H4 (cell line): ENCODE measurements at regions not wholly inside any gene's neighbourhood (a gene's known extent, or its start where the extent isn't known, plus 50 kb on each side); places are given as distances from the start of the nearest gene placed in this dataset.
A peak's percentile ranks its signal among the peaks of the same experiment; 100 is the strongest.

Experiments used
- DNase-seq: peaks from one replicate; pipeline ENCODE4 v3.0.0-alpha.2; 2015; ENCODE audit warnings: low spot score

DNA sequence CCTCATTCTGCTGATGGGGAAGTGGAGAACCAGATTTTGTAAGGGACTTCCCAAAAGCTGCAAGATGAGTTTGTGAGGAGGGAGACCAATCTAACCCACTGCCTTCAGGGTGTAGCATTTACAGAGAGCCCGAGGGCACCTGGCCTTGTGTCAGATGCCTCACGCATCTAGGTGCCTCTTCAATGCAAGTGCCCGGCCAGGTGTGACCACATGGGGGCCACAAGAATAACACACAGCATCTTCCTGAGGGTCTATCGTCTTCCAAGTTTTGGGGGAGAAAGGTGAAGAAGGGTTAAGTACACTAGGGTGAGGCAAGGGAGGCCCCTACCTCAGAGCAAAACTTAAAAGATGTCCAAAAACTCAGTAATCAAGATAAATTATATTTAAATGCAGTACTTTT lies 401.7 kb upstream of the CDH5 start:
- DNase-seq, result no peak

DNA sequence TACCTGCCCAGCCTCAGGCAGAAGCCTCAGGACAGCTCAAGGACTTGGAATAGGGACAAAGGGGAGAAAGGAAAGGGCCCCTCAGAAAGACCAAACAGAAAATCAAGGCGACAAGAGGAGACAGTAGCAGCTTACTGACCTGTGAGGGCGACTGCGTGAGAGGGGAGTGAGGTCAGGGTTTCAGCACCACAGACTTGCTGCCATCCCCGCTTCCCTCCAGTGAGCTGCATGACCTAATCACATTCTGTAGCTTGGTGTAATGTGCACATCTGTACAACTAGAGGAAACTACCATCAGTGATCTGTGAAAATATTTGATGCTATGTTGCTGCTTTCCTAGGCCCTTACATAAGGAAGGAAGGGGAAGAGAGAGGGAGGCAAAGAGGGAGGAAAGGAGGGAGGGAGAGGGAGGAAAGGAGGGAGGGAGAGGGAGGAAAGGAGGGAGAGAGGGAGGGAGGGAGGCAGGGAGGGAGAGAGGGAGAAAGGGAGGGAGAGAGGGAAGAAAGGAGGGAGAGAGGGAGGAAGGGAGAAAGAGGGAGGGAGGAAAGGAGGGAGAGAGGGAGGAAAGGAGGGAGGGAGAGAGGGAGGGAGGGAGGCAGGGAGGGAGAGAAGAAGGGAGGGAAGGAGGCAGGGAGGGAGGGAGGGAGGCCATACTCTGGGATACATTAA lies 404.9 kb upstream of the CDH5 start:
- no peak for DNase-seq

DNA sequence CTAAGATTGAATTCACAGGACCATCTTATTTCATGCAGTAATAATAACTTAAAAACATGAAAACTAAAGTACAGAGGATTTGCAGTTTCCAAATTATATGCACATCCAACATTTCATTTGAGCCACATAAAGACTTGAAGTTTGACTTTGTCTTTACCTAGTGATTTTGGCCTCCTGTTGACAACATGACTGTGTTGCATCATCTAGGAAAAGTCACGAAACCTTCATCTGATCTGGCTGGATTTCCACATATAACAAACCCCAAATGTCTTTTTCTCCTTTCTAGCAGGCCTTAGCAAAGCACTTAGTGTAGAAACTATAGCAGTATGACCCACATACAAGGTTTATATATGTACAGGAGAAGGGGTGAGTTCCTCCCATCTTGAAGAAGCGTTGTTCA lies 406.5 kb upstream of the CDH5 start:
- DNase-seq, result no peak

DNA sequence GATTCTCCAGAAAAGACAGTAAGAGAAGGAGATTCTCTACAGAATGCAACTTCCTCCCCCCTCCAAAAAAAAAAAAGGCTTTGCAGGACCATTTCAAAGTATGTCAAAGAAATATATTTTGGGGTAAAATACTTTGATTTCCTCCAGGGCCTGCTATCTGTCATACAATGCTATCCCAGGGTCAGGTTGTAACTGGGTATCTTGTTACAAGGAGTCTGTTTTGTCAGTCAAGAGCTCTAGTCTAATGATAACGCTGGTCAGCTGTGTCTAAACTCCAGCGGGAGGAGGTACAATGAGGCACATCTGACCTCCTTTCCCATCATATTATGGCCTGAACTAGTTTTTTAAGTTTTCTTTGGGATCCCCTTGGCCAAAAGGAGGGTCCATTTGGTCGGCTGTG lies 408.4 kb upstream of the CDH5 start:
- no peak for DNase-seq

DNA sequence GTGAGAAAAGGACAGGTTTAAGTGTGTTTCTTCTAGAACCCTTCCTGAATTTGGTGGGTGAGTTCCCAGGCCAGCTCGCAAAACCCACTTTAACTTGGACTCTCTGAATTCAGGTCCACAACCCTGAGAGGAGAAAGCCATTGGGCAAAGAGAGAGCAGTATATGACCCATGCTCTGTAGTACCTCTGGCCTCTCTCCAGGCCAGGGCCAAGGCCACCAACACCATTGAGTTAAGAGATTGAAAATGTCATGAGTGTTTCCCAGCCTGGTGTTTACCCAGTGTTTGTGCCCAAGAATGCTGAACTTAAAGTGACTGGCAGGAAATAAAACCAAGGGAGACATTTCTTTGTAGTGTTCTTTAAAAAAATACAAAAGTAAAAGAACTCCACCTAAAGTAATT lies 410.4 kb upstream of the CDH5 start:
- DNase-seq, result no peak

DNA sequence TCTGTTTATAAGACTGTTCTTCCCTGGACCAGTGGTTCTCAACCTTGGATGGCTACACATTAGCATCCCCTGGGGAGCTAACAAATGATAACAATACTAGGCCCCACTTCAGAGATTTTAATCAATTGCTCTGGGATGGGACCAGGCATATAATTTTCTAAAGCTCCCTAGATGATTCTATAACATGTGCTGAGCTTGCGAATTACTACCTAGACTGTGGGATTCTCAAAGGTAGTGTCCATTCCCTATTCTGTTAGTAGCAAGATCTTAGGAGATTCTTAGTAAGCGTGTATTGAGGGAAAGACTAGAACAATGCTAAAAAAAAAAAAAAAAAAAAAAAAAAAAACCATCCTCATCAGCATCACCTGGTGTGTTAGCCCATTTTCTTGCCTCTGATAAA lies 412.0 kb upstream of the CDH5 start:
- no peak for DNase-seq

DNA sequence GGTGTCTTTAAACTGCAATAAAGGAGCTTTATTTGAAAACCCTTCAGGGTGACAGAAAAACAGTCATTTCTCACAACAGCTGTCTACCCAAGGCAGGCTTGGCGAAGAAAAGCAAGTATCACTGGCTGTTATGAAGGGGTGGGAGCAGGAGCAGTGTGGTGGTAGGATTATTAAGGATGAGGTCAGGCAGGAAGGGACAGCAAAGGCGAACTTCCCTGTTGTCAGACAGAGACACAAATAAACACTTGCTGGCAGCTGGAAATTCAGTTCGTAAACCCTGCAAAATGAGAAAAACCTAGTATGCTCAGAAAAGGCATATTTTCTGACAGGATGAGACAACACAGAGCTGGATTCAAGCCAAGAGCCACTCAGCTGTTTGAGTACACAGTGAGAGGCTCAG lies 416.3 kb upstream of the CDH5 start:
- DNase-seq, result no peak

DNA sequence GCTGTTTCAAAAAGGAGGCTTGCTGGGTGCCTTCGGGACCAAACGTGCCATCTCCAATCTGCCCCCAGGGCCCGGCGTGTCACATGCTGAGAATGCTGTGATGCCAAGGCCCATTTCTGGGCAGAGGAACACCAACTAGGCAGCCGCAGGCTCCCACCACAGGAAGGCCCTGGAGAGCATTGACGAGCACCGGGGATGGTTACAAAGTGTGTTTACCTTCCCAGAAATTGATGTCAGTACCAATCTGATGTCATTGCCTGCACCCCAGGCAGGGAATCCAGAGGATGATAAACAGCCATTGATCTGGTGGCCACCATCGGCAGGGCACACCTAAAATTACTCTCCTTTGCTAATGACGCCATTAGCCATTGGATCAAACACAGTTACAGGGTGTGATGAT lies 418.1 kb upstream of the CDH5 start:
- DNase-seq, result no peak

DNA sequence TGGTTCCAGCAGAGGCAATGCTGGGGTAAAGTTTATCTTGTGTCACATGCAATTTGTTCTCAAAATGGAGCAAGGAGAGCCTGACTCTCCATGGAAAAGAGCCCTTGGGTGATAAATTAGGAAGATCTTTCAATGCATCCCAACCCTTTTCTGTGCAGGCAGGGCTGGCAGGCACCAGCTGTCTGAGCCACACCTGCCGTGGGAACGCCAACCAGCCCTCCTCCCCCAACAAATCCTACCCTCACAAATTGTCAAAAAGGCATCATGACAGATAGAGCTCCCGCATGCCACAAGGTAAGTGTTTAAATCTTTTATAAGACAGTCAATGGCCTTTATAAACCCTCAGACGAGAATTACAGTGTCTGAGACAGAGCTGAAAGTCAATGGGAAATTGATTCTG lies 418.5 kb upstream of the CDH5 start:
- no peak for DNase-seq

DNA sequence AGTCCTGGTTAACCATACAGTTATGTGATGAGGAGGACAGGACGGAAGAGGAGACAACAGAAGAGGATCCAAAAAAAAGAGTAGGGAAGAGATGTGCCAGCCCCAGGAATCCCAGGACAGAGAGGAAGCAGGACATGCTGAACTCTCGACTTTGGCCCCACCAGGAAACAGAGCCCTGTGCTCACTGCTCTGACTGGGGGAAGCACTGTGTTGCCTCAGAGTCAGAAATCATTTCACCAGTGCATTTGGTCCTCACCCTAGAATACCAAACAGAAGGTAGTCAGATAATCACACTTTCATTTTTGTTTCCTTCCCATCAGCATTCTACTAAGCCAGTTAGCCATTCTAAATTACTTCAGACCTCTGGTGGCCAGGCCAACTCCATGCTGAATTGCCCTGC lies 421.0 kb upstream of the CDH5 start:
- DNase-seq, result no peak

DNA sequence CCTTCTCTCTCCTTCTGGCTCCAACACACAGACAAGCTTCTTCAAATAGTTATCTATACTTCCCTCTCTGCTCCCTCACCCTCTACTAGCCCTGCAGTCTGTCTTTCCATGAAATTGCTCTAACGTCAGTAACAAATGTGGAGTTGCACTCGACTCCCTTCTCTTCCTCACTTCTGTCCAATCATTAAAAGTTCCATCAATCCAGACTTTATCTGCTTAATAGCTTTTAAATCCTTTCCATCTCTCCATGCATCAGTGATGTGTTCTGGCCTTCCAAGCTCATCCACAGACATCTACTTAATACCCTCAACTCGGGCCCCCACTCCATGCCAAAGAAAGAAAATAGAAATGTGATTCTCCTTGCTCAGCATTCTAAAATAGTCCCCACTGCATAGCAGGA lies 422.1 kb upstream of the CDH5 start:
- no peak for DNase-seq

DNA sequence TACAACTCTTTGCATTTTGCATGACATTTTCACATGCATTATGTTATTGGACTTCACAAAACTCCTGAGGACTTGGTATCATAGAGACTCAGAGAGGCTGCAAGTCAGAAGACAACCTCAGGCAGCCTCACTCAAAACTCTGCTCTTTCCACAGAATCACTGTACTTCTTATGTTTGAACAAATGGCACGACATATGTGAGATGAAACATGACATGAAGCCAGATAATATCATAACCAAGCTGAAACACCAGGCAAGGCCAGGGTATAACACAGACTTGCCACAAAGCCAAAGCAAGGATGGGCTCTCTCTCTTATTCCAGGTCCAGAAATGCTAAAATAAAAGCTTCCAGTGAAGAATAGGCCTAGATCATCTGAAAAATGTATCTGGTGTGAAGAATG lies 425.8 kb upstream of the CDH5 start:
- DNase-seq, result no peak

DNA sequence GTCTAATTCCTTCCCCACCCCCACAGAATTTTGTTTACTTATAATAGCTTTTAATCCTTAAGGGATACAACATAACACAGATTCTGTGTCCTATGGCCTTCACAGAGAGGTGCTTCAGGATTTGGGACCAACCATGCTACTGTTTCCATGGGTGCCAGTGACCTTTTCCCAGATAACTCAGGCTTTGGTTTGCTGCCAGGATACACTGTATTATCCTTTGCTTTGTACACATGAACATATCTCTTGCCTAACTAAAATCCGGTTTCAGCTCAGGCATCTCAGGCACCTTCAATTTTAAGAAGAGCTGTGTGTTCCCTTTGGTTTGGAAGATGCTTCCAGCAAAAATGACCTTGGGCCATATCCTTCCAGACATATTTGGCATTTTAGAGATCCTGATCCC lies 428.4 kb upstream of the CDH5 start:
- no peak for DNase-seq

DNA sequence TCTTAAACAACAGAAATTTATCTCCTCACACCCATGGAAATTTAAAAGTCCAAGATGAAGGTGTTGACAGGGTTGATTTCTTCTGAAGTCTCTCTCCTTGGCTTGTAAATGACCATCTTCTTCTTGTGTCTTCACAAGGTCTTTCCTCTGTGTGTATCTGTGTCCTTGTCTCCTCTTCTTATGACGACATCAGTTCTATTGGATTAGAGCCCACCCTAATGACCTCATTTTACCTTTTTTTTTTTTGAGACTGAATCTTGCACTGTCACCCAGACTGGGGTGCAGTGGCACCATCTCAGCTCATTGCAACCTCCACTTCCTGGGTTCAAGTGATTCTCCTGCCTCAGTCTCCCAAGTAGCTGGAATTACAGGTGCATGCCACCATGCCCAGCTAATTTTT lies 429.0 kb upstream of the CDH5 start:
- DNase-seq, result no peak

DNA sequence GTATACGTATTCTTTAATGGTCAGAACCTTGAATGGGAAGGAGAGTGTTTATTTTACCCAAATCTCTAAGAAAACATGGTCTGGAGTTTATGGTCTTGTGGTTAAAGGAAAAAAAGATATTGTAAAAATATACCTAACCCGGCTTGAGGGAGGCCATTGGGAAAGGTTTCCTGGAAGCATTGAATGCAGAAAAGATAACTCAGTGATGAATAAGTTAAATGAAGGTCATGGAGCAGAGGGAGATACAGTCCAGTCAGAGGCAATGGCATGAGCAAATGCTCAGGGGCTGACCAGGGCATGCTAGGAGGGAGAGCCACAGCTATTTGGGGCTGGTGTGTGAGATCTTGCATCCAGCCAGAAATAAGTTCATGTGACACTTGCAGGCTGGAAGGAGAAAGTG lies 430.4 kb upstream of the CDH5 start:
- DNase-seq, result no peak

DNA sequence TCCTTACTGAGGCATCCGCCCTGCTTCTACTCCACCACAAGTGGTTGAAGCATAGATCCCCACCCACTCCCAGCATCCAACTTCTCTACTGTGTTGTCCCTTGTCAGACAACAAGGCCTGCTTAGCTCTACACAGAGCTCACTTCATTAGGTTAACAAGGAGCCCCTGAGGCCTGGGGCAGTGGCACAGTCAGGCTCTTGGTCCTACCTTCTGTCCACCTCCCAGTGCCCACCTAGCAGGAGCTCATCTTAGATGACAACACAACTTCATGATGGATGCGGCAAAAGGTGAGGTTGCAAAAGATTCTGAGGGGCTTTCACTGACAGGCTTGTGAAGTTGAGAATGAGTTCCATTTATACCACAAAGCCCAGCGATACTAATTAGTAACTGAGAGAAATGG lies 432.0 kb upstream of the CDH5 start:
- no peak for DNase-seq

DNA sequence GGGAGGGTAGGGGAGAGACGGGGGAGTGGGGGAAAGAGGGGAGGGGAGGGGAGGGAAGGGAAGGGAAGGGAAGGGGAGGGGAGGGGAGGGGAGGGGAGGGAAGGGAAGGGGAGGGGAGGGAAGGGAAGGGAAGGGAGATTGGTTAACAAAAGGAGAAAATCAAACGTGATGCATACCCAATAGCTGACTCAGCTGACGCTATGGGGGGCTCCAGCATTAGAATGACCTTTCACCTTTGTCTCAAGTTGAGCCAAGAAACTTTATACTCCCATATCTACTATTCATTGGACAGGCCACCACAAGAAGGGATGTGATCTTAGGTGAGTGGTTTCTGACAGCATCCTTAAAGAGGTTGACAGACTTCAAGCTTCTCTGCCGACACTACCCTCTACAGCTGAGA lies 432.8 kb upstream of the CDH5 start:
- DNase-seq, result no peak

DNA sequence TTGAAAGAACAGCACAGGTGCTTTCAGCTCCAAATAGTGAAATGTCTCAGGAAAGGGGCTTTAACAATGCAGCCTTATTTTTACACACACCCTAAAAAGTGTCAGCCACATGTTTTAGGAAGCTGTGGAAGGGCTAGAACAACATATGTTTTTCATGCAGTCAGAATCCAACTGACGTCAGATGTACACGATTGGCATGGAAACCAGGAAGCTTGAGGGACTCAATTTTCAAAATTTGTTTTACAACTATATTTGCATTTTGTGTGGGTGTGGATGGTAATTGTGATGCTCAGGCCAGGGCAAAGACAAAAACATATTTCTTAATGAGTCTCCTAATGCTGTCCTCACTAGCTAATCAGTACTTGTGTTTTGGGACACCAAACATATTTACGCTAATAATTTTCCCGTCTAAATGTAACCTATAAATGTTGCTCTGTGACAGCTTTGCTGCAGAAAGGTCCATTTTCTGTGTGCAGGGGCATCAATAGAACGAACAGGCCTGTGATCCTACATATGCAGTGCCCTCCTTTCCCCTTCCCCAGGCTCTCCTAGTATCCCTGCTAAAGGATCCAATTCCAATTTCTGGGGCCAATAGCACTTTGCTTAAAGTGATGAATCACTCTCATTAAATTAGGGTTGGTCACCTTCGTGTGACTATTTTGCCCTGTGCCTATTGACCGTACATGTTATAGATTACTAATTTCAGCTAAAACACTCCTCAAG lies 434.0 kb upstream of the CDH5 start:
- DNase-seq, result no peak

DNA sequence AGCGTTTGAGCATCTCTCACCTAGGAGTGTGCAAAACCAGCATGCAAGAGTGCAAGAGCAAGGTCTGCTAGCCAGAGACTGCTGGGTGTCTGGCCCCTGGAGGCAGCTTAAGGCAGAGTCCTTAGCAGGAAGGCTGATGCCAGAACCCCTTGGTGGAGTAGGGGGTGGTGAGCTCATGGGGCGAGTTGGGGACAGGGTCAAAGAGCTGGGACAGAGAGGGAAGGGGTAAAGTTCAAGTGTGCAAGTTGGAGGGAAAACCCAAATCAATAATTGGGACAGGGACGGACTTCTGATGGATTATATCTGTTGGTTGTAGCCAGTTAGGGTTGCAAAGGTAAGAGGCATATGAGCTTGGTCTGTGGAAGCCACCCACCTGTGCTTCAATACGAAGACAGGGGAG lies 443.6 kb upstream of the CDH5 start:
- no peak for DNase-seq

DNA sequence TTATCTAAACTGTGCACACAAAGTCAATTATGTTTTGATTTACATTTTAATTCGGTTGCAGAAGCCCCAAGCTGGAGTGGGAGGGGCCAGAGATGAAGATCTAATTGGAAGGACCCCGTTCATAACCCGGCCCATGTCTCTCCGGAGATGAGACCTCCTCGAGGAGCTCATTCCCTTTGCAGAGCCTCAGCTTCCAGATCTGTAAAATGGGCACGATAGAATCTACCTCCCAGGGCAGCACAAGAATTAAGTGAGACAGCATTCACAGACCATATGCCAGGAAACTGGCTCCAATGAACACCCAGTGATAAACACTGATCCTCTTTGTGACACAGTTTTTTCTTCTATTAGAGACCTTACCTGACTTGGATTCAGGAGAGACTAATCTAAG lies 446.5 kb upstream of the CDH5 start:
- DNase-seq, result no peak

DNA sequence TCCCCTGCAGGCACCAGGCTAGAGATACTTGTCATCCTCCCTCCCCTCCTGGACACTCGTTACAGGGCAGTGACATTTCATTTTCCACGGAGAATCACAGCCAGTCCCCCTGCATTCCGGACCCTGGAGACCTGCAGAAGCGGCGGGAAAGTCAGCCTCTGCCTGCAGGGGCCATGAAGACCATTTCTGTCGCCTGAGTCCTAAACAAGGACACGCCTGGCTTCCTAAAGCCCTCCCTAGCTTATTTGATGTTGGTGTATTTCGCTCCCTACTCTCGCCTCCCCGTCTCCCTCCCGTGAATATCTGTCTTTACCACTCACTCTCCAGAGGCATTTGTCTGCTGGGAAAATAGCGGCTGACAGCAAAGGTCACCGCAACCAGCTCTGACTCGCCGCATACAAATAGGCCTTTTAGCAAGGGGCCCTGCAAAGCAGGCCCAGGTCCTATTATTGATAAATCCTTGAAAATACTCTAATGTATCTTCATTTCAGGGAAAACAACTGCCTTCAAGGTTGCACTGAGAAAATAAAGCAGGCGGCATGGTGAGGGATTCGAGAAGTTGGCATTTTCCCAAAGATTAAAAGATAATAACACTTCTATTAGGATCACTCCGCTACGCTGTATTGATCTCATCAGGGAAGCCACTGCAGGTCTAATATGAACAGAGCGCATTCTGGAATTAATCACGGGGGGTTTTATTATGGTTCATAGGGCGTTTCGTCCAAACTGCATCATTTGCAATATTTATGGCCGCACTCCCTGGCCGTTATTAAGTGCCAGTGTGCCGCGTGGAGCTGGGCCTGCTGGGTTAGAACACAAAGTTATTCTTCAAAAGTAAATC lies 447.1 kb upstream of the CDH5 start:
- DNase-seq, result no peak

DNA sequence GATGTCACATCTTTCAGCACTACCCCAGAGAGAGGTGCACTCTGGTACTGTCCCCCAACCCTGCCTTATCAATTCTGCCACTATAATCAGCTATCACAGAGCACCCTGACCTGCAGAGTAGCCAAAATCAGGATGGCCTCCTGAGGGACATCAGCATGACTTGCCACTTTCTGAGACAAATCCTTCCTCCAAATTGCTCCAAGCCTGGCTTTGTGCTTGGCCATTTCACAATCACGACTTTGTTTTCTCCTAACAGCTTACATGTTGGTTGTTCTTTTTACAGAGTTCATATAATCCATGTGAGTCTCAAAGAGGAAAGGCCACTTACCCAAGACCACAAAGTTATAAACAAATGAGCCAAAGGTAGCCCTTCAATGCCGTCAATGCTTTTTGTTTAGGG lies 449.0 kb upstream of the CDH5 start:
- peak; percentile 74 for DNase-seq

DNA sequence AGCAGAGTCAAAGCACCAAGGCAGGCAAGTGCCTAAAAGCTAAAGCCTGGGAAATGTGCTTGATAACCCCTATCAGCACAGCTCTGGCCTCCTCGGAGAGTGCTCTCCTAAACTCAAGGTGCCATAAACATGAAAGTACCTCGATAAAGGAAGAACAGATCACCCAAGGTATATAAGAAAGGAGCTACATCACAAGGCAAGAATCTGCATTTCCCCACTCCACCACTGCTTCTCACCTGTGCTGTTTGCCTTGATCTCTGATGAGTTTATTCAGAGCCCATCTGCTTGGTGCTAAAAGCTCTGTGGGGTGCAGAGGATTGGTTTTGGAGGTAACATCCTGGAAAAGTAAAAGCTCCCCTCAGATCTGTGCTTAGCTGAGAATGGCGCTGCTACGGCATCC lies 449.5 kb upstream of the CDH5 start:
- DNase-seq, result no peak
